HG02970 (cell line): ENCODE measurements at regions not wholly inside any gene's neighbourhood (a gene's known extent, or its start where the extent isn't known, plus 50 kb on each side); places are given as distances from the start of the nearest gene placed in this dataset.
"Not testable (repeated sequence)": the region's sequence is repeated elsewhere in the genome, so short reads cannot be mapped to it uniquely, and the experiment has no call there.

Experiments used
- ATAC-seq: cut with Tn5 transposase; IDR thresholded peaks from one replicate; pipeline ENCODE4 v1.9.1; 2021; ENCODE audit warnings: mild to moderate bottlenecking, moderate library complexity, moderate number of reproducible peaks; ENCODE audit not compliant: unreplicated experiment, low FRiP score

DNA sequence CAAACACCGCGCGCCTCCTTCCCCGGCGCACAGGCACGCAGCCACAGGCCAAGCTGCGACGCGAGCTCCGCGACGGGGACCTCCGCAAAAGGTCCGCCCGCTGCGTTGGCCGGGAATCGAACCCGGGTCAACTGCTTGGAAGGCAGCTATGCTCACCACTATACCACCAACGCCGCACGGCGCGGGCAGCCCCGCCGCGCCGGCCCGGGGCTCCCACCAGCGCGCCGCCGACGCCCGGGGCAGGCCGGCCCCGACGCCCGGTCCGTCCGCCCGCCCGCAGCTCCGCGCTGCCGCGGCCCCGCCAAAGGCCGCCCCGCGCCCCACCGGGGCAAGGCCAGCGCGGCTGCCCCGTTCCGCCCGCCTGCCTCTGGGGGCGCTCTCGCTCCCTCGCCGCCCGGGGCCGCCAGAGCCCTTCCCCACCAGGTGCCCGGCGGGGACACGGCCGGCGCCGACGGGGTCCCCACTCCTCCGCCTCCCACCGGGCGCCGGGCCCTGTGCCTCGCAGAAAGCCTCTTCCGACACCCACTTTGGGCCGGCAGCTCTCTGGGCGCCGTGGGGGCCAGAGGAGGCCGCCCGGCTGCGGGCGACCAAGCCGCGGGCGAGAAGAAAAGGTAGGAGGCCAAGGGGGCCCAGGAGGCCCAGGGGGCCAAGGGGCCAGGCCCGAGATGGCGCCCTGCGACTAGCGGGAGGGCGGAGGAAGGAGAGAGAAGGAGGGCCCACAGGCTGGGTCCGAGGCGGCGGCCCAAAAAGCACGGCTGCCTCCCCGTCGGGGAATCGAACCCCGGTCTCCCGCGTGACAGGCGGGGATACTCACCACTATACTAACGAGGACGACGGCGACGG is 50.2 kb upstream of the FCGR2A start:
- ATAC-seq, result peak; percentile 11

DNA sequence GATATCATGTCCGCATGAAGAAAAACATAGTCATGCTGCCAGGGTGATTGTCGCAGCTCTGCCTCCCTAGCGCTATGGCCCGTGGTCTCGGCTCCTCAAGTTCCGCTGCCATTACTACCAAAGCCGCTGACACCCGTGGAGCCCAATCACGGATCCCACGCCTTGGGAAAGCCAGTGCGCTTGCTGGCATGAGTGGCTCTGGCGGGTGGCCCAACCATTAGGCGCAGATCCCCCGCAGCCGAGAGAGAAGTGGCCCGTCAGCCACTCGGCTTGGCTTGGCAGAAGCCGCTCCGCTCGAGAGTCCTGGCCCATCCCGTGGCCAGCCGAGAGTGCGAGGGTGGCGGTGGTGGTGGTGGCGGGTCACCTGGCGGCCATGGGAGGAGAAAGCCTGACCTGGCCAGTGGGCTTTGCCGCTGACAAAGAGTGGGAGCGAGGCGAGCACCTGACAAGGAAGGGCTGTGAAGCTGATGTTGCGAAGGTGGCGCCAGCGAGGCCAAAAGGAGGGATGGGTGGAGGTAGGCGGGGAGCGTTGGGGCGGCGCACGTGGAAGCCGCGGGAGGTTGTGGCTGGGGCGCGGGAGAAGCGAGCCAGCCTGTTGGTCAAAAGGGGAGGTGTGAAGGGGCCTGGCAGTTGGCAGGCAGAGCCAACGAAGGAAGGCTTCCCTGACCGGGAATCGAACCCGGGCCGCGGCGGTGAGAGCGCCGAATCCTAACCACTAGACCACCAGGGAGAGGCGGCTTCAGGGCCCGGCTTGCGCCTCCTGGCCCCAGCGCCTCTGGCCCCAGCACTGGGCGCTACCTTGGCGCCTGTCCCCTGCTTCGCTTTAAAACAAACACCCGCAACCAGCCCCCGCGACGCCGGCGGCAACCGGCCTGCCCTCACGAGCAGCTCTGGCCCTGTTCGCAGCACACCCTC is 51.0 kb upstream of the FCGR2A start:
- ATAC-seq, result peak; percentile 76

GRCh38 chr1:161451698-161452348 is 53.4 kb upstream of the FCGR2A start:
- ATAC-seq, result not testable (repeated sequence)

DNA sequence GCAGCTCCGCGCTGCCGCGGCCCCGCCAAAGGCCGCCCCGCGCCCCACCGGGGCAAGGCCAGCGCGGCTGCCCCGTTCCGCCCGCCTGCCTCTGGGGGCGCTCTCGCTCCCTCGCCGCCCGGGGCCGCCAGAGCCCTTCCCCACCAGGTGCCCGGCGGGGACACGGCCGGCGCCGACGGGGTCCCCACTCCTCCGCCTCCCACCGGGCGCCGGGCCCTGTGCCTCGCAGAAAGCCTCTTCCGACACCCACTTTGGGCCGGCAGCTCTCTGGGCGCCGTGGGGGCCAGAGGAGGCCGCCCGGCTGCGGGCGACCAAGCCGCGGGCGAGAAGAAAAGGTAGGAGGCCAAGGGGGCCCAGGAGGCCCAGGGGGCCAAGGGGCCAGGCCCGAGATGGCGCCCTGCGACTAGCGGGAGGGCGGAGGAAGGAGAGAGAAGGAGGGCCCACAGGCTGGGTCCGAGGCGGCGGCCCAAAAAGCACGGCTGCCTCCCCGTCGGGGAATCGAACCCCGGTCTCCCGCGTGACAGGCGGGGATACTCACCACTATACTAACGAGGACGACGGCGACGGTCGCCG is 57.4 kb upstream of the FCGR2A start:
- ATAC-seq, result not testable (repeated sequence)

- ATAC-seq, result peak; percentile 38
Measured at GRCh38 chr1:161447040-161447759, 58.1 kb upstream of the FCGR2A start.

DNA sequence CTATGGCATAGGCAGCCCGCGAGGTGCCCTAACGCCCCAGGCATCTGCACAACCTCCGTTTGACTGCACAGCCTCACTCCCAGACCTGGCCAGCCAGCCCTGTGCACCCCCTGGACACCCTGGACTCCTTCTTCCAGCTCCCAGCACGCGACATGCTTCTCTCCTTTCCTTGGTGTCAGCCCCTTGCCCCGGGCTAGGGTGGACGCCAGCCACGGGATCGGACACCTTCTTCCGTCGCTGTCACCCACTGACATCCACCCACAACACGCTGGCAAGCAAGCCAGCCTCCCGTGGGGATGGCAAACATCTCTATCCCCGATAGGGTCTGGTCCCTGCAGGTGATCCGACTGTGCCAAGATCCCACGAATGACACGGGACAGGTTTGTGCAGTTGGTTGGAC is 60.5 kb upstream of the FCGR2A start:
- not testable (repeated sequence) for ATAC-seq

- not testable (repeated sequence) for ATAC-seq
Measured at GRCh38 chr1:161444255-161444654, 61.0 kb upstream of the FCGR2A start.

DNA sequence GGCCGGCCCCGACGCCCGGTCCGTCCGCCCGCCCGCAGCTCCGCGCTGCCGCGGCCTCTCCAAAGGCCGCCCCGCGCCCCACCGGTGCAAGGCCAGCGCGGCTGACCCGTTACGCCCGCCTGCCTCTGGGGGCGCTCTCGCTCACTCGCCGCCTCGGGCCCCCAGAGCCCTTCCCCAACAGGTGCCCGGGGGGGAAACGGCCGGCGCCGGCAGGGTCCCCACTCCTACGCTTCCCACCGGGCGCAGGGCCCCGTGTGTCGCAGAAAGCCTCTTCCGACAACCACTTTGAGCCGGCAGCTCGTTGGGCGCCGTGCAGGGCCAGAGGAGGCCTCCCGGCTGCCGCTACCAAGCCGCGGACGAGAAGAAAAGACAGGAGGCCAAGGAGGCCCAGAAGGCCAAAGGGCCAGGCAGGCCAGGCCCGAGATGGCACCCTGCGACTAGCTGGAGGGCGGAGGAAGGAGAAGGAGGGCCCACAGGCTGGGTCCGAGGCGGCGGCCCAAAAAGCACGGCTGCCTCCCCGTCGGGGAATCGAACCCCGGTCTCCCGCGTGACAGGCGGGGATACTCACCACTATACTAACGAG is 64.9 kb upstream of the FCGR2A start:
- peak; percentile 35 for ATAC-seq

DNA sequence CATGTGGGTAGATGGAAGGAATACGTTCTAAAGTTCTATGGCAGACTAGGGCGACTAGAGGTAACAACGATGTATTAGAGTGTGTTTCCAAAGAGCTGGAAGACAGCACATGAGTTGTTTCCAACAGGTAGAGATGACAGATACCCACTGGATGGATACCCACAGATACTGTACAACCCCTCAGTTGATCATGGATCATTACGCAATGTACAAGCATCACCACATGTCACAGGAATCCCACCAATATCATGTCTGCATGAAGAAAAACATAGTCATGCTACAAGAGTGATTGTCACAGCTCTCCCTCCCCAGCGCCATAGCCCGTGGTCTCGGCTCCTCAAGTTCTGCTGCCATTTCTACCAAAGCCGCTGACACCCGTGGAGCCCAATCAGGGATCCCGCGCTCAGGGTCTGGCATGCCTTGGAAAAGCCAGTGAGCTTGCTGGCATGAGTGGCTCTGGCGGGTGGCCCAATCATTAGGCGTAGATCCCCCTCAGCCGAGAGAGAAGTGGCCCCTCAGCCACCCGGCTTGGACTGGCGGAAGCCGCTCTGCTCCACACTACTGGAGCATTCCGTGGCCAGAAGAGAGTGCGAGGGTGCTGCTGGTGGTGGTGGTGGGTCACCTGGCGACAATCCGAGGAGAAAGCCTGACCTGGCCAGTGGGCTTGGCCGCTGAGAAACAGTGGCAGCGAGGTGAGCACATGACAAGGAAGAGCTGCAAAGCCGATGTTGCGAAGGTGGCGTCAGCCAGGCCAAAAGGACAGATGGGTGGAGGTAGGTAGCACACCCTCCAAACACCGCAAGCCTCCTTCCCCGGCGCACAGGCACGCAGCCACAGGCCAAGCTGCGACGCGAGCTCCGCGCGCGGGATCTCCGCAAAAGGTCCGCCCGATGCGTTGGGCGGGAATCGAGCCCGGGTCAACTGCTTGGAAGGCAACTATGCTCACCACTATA is 65.7 kb upstream of the FCGR2A start:
- ATAC-seq, result no peak

GRCh38 chr1:161433191-161433590 is 65.5 kb upstream of the CFAP126 start:
- ATAC-seq, result not testable (repeated sequence)

DNA sequence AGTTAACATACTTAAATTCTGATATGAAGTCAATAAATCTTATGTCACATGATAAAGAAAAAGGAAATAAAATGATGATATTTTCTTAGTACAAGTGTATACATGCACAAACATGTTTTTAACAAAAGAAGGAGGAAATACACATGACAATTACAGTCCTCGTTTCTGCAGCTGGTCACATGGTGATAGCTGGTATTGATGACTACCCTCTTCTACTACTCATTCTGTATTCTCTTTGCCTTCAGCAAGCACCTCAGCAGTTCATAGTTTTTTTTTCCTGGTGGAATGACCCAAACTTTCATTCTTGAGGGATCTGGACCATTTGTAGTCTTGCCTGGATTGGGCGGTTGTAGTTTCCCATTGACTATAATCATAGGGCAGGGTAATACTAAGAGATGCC is 64.4 kb upstream of the CFAP126 start:
- ATAC-seq, result no peak

GRCh38 chr1:161427733-161428516 is 60.2 kb upstream of the CFAP126 start:
- no peak for ATAC-seq

- ATAC-seq, result not testable (repeated sequence)
Measured at GRCh38 chr1:161422914-161423313, 55.2 kb upstream of the CFAP126 start.

DNA sequence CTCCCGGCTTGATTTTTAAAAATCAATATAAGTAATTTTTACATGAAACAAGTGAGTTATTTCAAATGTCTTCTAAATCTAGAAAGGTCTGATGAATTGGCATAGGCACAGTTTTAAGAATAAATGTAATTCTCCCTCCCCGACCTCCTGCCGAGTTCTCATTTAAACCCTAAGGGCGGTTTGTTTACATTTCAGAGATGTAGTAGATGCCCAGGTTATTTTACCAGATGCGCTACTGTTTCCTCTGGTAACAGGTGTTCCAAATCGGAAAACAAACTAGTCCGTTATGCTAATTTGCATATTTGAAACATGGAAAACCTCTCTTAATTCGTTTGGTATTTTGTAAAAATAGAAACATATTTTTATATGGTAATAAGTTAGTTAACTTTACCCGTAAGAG is 53.8 kb upstream of the CFAP126 start:
- no peak for ATAC-seq

- no peak for ATAC-seq
Measured at GRCh38 chr1:161420763-161421455, 53.2 kb upstream of the CFAP126 start.

GRCh38 chr1:161417536-161417935 is 49.9 kb upstream of the CFAP126 start:
- not testable (repeated sequence) for ATAC-seq
